ENCODE measurements at regions not wholly inside any gene's neighbourhood (a gene's known extent, or its start where the extent isn't known, plus 50 kb on each side); places are given as distances from the start of the nearest gene placed in this dataset.

DNA sequence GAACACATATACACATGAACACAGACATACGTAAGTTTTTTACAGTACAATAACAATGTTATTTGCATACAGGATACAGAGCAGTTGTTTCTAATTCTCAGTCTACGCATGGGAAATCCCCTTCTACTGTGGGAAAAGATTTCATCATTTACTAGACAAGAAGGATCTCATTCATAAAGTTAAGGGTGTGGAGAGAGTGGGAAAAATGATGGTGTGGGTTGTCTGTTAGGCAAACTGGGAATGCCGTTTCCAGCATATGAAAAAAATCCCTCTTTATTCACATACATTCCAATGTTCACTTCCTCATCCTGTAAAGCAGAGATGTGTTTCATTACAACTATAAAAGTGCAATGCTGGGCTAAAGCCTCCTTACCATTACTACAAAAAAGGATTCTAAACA is 120.9 kb downstream of the SINHCAF start:
- no peak for TF ChIP-seq CTCF (conservative IDR thresholded peaks at IDR 0.05; ENCODE audit: low read length)
- DNase-seq (ENCODE audit: low read depth), result peak; percentile 52

DNA sequence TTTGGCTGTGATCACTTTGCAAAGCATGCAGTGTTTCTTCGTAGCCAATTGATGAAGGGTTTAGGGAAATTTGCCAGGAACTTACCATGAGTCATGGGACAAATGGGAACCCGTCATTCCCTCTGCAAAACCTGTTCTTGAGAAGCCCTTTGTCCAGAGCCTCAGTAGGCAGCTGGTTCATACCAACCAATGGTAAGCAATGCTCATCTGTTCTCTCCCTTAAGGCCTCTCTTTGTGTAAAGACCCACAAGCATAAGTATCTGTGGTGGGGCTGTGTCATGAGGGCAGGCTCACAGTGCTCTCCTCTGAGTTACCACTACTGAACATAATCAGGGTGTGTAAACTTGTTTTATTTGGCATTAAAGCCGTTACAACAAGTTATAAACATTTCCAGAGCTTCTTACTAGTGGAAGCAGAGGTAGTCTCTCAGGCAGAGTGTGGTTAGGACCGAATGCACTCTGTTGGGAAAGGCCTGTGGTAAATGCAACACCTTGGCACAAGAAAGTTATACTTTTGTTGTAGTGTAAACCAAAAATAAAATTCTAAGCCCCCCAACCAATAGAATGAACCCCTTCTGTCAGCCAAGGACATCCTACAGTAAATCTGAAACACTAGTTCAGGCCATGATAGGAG is 119.8 kb downstream of the SINHCAF start:
- H3K4me3 ChIP-seq (ENCODE audit: low read length), result no peak overlapping the region
- peak; percentile 63 for DNase-seq (ENCODE audit: low read depth)
- TF ChIP-seq CTCF (conservative IDR thresholded peaks at IDR 0.05; ENCODE audit: low read length), result no peak

More for the DNA sequence above, 120.9 kb downstream of the SINHCAF start:
- no peak overlapping the region for H3K4me3 ChIP-seq (ENCODE audit: low read length)

GRCh38 chr12:31207799-31208465 is 118.0 kb downstream of the SINHCAF start:
- H3K4me3 ChIP-seq (ENCODE audit: low read length), result no peak overlapping the region
- TF ChIP-seq CTCF (conservative IDR thresholded peaks at IDR 0.05; ENCODE audit: low read length), result no peak
- DNase-seq (ENCODE audit: low read depth), result no peak

DNA sequence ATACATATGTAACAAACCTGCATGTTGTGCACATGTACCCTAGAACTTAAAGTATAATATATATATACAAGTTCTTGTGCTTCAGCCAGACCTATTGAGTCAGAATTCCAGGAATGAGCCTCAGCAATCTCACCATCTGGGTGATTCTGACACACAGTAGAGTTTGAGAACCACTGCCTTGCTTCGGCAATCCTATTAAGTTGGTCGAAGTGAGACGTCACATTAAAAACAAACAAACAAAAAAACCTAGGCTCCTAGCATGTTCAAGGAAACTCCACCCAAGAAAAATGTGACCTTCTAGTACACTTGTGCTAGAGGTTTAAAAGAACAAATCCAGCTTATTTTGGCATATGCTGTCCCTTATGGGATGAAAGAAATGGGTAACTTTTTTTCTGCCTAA is 115.8 kb downstream of the SINHCAF start:
- DNase-seq (ENCODE audit: low read depth), result no peak
- TF ChIP-seq CTCF (conservative IDR thresholded peaks at IDR 0.05; ENCODE audit: low read length), result no peak
- no peak overlapping the region for H3K4me3 ChIP-seq (ENCODE audit: low read length)

DNA sequence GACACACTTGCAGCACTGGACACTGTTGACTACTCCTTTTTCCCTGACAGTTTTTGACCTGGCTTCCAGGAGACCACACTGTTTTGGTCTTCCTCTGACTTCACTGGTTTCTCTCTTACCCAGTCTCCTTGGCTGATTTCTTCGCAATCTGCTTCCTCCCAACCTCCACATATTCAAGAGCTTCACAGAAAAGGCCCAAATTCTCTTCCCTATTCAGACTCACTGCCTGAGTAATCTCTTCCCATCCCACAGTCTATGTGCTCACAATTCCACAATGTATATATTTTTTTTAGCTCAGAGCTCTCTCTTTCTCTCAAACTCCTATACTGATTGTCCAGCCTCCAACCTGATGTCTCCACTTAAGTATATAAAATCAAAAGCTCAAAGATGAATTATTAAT is 115.4 kb downstream of the SINHCAF start:
- H3K4me3 ChIP-seq (ENCODE audit: low read length), result no peak overlapping the region
- DNase-seq (ENCODE audit: low read depth), result no peak
- TF ChIP-seq CTCF (conservative IDR thresholded peaks at IDR 0.05; ENCODE audit: low read length), result no peak

- no peak overlapping the region for H3K4me3 ChIP-seq (ENCODE audit: low read length)
- DNase-seq (ENCODE audit: low read depth), result no peak
- no peak for TF ChIP-seq CTCF (conservative IDR thresholded peaks at IDR 0.05; ENCODE audit: low read length)
Measured at GRCh38 chr12:31214626-31215517, 111.1 kb downstream of the SINHCAF start.
